ENCODE measurements at regions not wholly inside any gene's neighbourhood (a gene's known extent, or its start where the extent isn't known, plus 50 kb on each side); places are given as distances from the start of the nearest gene placed in this dataset.

- no peaks in the 10 kb centered on the region for H3K4me1 ChIP-seq (ENCODE audit: control insufficient read depth, insufficient read depth, low read length)
- no peak overlapping the region for H3K9ac ChIP-seq (ENCODE audit: low read depth, low read length)
- no peak overlapping the region for H3K4me3 ChIP-seq (ENCODE audit: low read depth, low read length)
- H3K9me3 ChIP-seq (ENCODE audit: control insufficient read depth, insufficient read depth, low read length), result peaks cover 12% of the 10 kb centered on the region
- no peaks in the 10 kb centered on the region for H3K36me3 ChIP-seq (ENCODE audit: control insufficient read depth, insufficient read depth, low read length)
- H3K27me3 ChIP-seq (ENCODE audit: control insufficient read depth, insufficient read depth, low read length), result no peaks in the 10 kb centered on the region
- H3K27ac ChIP-seq (ENCODE audit: low read depth, low read length), result no peak overlapping the region
Measured at GRCh38 chr14:59061292-59061691, 127.2 kb upstream of the DAAM1 start.

DNA sequence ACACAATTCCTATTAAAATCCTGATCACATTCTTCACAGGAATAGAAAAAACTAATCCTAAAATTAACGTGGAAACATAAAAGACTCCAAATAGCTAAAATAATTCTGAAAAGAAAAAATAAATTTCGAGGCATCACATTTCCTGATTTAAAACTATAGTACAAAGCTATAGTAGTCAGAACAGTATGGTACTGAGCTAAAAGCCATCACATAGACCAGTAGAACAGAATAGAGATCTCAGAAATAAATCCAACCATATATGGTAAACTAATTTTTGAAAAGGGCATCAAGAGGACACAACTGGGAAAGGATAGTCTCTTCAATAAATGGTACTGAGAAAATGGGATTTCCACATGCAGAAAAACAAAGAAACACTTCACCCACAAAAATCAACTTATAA, 125.2 kb upstream of the DAAM1 start:
- Histone ChIP-seq H3K27me3 (ENCODE audit: control insufficient read depth, insufficient read depth, low read length) (no peaks in the 10 kb centered on the region), H3K4me1 (ENCODE audit: control insufficient read depth, insufficient read depth, low read length) (no peaks in the 10 kb centered on the region), H3K36me3 (ENCODE audit: control insufficient read depth, insufficient read depth, low read length) (no peaks in the 10 kb centered on the region), H3K9me3 (ENCODE audit: control insufficient read depth, insufficient read depth, low read length) (peaks cover 12% of the 10 kb centered on the region), H3K4me3 (ENCODE audit: low read depth, low read length) (no peak overlapping the region), H3K9ac (ENCODE audit: low read depth, low read length) (no peak overlapping the region), H3K27ac (ENCODE audit: low read depth, low read length) (no peak overlapping the region)

DNA sequence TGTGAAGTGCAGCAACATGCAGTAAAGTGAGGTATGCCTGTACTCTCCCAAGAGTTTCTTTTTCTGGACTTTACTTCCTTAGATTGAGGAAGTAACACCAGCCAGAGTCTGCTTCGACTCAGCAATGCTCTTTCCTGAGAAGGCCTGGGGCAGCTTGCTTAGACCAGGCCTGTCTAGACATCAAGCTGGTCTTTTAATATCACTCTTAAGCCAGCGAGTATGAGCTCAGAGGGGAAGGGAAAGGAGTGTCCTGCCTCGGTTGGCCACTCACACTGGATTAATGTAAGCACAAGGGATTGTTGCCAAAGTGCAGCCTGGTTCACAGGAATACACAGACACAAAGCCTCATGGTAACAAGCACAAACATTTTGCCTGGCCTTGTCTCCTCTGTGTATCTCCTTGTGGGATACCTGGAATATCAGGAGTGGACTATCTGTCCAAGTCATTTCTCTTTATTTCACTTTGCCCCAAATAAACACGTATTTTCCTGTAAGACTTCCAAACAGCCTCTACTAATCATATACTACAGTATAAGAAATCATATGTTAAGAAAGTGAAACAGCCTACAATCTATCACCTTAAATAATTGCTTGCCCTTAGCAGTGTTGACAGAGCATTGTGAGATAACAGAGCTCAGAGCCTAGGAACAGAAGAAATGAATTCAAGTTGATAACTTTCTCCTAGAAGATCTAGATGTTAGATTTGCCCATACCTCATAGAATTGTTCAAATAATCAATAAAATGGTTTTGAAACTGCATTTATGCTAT, 121.2 kb upstream of the DAAM1 start:
- no peak overlapping the region for H3K9ac ChIP-seq (ENCODE audit: low read depth, low read length)
- no peak overlapping the region for H3K4me3 ChIP-seq (ENCODE audit: low read depth, low read length)
- H3K27me3 ChIP-seq (ENCODE audit: control insufficient read depth, insufficient read depth, low read length), result no peaks in the 10 kb centered on the region
- H3K36me3 ChIP-seq (ENCODE audit: control insufficient read depth, insufficient read depth, low read length), result no peaks in the 10 kb centered on the region
- H3K27ac ChIP-seq (ENCODE audit: low read depth, low read length), result no peak overlapping the region
- H3K9me3 ChIP-seq (ENCODE audit: control insufficient read depth, insufficient read depth, low read length), result peaks cover 8% of the 10 kb centered on the region
- no peaks in the 10 kb centered on the region for H3K4me1 ChIP-seq (ENCODE audit: control insufficient read depth, insufficient read depth, low read length)

DNA sequence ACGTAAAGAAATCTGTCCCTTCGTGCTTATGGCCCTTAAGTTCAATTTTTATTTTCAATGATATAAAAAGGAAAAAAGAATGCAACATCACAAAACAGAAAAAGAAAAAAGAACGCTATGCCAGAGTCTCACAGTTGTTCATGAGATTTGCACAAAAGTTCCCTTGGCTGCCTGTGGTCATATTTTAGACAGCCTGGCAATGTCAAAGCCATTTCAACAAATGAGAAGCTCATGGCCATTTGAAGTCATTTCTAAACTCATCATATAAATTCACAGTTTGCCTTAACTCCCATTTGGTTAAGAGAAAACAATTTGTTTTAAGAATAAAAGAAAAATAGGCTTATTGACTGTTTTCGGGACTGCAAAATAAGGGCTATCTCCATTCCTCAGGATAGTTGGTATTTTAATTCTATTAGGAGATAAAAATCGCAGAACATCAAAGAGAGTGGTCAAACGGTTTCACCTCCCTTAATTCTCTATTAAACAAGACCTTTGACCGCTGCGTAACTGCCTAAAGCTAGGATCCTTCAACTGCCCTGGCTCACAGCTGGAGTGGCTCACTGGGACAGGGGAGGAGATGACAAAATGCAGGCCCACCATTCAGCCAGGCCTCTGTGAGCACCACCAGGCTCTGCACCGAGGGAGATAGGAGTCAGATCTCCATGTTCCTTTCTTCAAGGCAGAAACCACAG, 119.2 kb upstream of the DAAM1 start:
- Histone ChIP-seq H3K9ac (ENCODE audit: low read depth, low read length) (no peak overlapping the region), H3K36me3 (ENCODE audit: control insufficient read depth, insufficient read depth, low read length) (no peaks in the 10 kb centered on the region), H3K9me3 (ENCODE audit: control insufficient read depth, insufficient read depth, low read length) (no peaks in the 10 kb centered on the region), H3K27ac (ENCODE audit: low read depth, low read length) (no peak overlapping the region), H3K27me3 (ENCODE audit: control insufficient read depth, insufficient read depth, low read length) (no peaks in the 10 kb centered on the region), H3K4me1 (ENCODE audit: control insufficient read depth, insufficient read depth, low read length) (no peaks in the 10 kb centered on the region), H3K4me3 (ENCODE audit: low read depth, low read length) (no peak overlapping the region)

GRCh38 chr14:59075506-59075905, 113.0 kb upstream of the DAAM1 start:
- Histone ChIP-seq H3K4me1 (ENCODE audit: control insufficient read depth, insufficient read depth, low read length) (no peaks in the 10 kb centered on the region), H3K9ac (ENCODE audit: low read depth, low read length) (no peak overlapping the region), H3K9me3 (ENCODE audit: control insufficient read depth, insufficient read depth, low read length) (no peaks in the 10 kb centered on the region), H3K36me3 (ENCODE audit: control insufficient read depth, insufficient read depth, low read length) (no peaks in the 10 kb centered on the region), H3K27ac (ENCODE audit: low read depth, low read length) (no peak overlapping the region), H3K27me3 (ENCODE audit: control insufficient read depth, insufficient read depth, low read length) (no peaks in the 10 kb centered on the region), H3K4me3 (ENCODE audit: low read depth, low read length) (no peak overlapping the region)

GRCh38 chr14:59081720-59082119, 106.7 kb upstream of the DAAM1 start:
- H3K9ac ChIP-seq (ENCODE audit: low read depth, low read length), result no peak overlapping the region
- no peaks in the 10 kb centered on the region for H3K9me3 ChIP-seq (ENCODE audit: control insufficient read depth, insufficient read depth, low read length)
- H3K4me3 ChIP-seq (ENCODE audit: low read depth, low read length), result no peak overlapping the region
- no peaks in the 10 kb centered on the region for H3K27me3 ChIP-seq (ENCODE audit: control insufficient read depth, insufficient read depth, low read length)
- no peaks in the 10 kb centered on the region for H3K4me1 ChIP-seq (ENCODE audit: control insufficient read depth, insufficient read depth, low read length)
- H3K27ac ChIP-seq (ENCODE audit: low read depth, low read length), result no peak overlapping the region
- no peaks in the 10 kb centered on the region for H3K36me3 ChIP-seq (ENCODE audit: control insufficient read depth, insufficient read depth, low read length)

GRCh38 chr14:59085207-59085739, 103.2 kb upstream of the DAAM1 start:
- H3K9ac ChIP-seq (ENCODE audit: low read depth, low read length), result no peak overlapping the region
- no peaks in the 10 kb centered on the region for H3K9me3 ChIP-seq (ENCODE audit: control insufficient read depth, insufficient read depth, low read length)
- no peaks in the 10 kb centered on the region for H3K27me3 ChIP-seq (ENCODE audit: control insufficient read depth, insufficient read depth, low read length)
- H3K27ac ChIP-seq (ENCODE audit: low read depth, low read length), result no peak overlapping the region
- H3K36me3 ChIP-seq (ENCODE audit: control insufficient read depth, insufficient read depth, low read length), result no peaks in the 10 kb centered on the region
- H3K4me1 ChIP-seq (ENCODE audit: control insufficient read depth, insufficient read depth, low read length), result no peaks in the 10 kb centered on the region
- H3K4me3 ChIP-seq (ENCODE audit: low read depth, low read length), result no peak overlapping the region

DNA sequence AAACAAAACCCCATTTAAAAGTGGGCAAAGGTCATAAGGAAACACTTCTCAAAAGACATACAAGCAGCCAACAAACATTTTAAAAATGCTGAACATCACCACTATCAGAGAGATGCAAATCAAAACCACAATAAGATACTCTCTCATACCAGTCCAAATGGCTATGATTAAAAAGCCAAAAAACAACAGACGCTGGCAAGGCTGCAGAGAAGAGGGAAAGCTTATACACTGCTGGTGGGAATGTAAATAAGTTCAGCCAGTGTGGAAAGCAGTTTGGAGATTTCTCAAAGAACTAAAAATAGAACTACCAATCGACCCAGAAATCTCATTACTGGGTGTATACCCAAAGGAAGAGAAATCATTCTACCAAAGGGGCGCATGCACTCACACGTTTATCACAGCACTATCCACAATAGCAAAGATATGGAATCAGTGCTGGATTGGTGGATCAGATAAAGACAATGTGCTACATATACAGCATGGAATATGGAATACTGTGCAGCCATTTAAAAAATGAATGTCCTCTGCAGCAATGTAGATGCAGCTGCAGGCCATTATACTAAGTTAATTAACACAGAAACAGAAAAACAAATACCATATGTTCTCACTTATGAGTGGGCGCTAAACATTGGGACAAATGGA, 102.1 kb upstream of the DAAM1 start:
- H3K36me3 ChIP-seq (ENCODE audit: control insufficient read depth, insufficient read depth, low read length), result no peaks in the 10 kb centered on the region
- no peak overlapping the region for H3K4me3 ChIP-seq (ENCODE audit: low read depth, low read length)
- no peaks in the 10 kb centered on the region for H3K9me3 ChIP-seq (ENCODE audit: control insufficient read depth, insufficient read depth, low read length)
- no peaks in the 10 kb centered on the region for H3K27me3 ChIP-seq (ENCODE audit: control insufficient read depth, insufficient read depth, low read length)
- H3K9ac ChIP-seq (ENCODE audit: low read depth, low read length), result no peak overlapping the region
- no peaks in the 10 kb centered on the region for H3K4me1 ChIP-seq (ENCODE audit: control insufficient read depth, insufficient read depth, low read length)
- H3K27ac ChIP-seq (ENCODE audit: low read depth, low read length), result no peak overlapping the region

DNA sequence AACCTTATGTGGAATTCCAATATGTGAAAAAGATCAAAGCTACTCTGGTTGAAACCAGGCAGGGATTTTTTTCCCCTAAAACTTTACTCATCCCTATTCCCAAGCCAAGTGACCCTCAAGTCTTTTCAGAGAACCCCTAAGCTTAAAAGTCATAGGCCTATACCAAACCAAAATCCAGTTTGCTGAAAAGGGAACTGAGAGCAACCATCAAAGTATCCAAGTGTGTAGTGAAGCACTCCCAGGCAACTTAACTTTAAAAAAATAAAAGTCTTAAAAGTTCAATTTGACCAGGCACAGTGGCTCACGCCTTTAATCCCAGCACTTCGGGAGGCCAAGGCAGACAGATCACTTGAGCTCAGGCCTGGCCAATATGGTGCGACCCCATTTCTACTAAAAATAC, 101.2 kb upstream of the DAAM1 start:
- Histone ChIP-seq H3K36me3 (ENCODE audit: control insufficient read depth, insufficient read depth, low read length) (no peaks in the 10 kb centered on the region), H3K27ac (ENCODE audit: low read depth, low read length) (no peak overlapping the region), H3K4me1 (ENCODE audit: control insufficient read depth, insufficient read depth, low read length) (no peaks in the 10 kb centered on the region), H3K27me3 (ENCODE audit: control insufficient read depth, insufficient read depth, low read length) (no peaks in the 10 kb centered on the region), H3K9ac (ENCODE audit: low read depth, low read length) (no peak overlapping the region), H3K9me3 (ENCODE audit: control insufficient read depth, insufficient read depth, low read length) (no peaks in the 10 kb centered on the region), H3K4me3 (ENCODE audit: low read depth, low read length) (no peak overlapping the region)

DNA sequence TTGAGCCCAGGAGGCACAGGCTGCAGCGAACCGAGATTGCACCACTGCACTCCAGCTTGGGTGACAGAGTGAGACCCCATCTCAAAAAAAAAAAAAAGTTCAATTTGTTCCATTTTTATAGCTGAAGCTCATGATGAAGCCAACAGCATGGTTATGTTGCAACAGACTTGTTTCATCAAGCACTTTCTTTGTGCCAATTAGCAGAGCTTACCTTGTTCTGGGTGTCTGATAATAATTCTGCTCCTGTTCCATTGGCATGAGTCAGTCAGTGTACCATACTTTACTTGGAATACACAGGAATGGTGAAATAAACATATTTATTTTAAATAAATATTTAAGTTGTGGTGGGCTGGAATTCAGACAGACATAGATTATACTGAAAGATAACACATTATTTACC, 100.8 kb upstream of the DAAM1 start:
- Histone ChIP-seq H3K27ac (ENCODE audit: low read depth, low read length) (no peak overlapping the region), H3K27me3 (ENCODE audit: control insufficient read depth, insufficient read depth, low read length) (no peaks in the 10 kb centered on the region), H3K36me3 (ENCODE audit: control insufficient read depth, insufficient read depth, low read length) (no peaks in the 10 kb centered on the region), H3K4me3 (ENCODE audit: low read depth, low read length) (no peak overlapping the region), H3K9ac (ENCODE audit: low read depth, low read length) (no peak overlapping the region), H3K4me1 (ENCODE audit: control insufficient read depth, insufficient read depth, low read length) (no peaks in the 10 kb centered on the region), H3K9me3 (ENCODE audit: control insufficient read depth, insufficient read depth, low read length) (no peaks in the 10 kb centered on the region)

- Histone ChIP-seq H3K9me3 (ENCODE audit: control insufficient read depth, insufficient read depth, low read length) (no peaks in the 10 kb centered on the region), H3K4me1 (ENCODE audit: control insufficient read depth, insufficient read depth, low read length) (no peaks in the 10 kb centered on the region), H3K4me3 (ENCODE audit: low read depth, low read length) (no peak overlapping the region), H3K27me3 (ENCODE audit: control insufficient read depth, insufficient read depth, low read length) (no peaks in the 10 kb centered on the region), H3K27ac (ENCODE audit: low read depth, low read length) (no peak overlapping the region), H3K9ac (ENCODE audit: low read depth, low read length) (no peak overlapping the region), H3K36me3 (ENCODE audit: control insufficient read depth, insufficient read depth, low read length) (no peaks in the 10 kb centered on the region)
Measured at GRCh38 chr14:59090572-59090971, 97.9 kb upstream of the DAAM1 start.

Data from HUES48 (cell line).